ENCODE measurements at regions not wholly inside any gene's neighbourhood (a gene's known extent, or its start where the extent isn't known, plus 50 kb on each side); places are given as distances from the start of the nearest gene placed in this dataset.

DNA sequence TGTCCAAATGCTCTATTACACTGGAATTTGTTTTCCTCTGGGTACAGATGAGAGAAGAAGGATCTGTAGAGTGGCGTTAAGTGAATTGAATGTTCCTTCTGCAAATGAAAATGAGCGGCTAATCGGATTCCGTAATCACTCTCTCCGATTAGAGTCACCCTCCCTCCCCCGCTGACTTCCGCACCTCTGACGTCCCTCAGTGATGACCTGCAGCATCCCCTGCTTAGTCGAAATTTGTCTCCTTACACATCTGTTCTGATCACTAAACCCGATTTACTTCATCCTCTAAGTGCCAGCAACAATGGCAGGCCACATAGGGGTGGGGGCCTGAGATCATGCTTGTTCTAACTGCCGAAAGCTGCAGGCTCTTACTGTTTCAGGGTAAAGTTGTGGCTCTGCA, 378.7 kb downstream of the SEC16B start:
- Histone ChIP-seq H3K9me3 (ENCODE audit: insufficient read depth, low read depth) (no peaks in the 10 kb centered on the region), H2AFZ (no peak overlapping the region), H4K20me1 (ENCODE audit: insufficient read depth) (no peaks in the 10 kb centered on the region), H3K27ac (no peak overlapping the region), H3K9me2 (ENCODE audit: insufficient read depth) (no peaks in the 10 kb centered on the region), H3F3A (ENCODE audit: insufficient read depth, low read depth) (no peaks in the 10 kb centered on the region), H3K4me3 (no peak overlapping the region), H3K36me3 (ENCODE audit: low read depth) (no peaks in the 10 kb centered on the region), H3K79me2 (ENCODE audit: low read depth) (no peaks in the 10 kb centered on the region), H3K4me2 (no peak overlapping the region), H3K4me1 (replicated peaks; ENCODE audit: insufficient read depth) (peaks cover 3% of the 10 kb centered on the region; the same call in 1 of the 2 replicates), H3K27me3 (ENCODE audit: insufficient read depth, low read depth) (no peaks in the 10 kb centered on the region)
- no peak for DNase-seq
- CTCF ChIA-PET: no interaction called here
- POLR2A ChIA-PET (ENCODE audit: unreplicated experiment): no interaction called here
- TF ChIP-seq, protein P1, sequence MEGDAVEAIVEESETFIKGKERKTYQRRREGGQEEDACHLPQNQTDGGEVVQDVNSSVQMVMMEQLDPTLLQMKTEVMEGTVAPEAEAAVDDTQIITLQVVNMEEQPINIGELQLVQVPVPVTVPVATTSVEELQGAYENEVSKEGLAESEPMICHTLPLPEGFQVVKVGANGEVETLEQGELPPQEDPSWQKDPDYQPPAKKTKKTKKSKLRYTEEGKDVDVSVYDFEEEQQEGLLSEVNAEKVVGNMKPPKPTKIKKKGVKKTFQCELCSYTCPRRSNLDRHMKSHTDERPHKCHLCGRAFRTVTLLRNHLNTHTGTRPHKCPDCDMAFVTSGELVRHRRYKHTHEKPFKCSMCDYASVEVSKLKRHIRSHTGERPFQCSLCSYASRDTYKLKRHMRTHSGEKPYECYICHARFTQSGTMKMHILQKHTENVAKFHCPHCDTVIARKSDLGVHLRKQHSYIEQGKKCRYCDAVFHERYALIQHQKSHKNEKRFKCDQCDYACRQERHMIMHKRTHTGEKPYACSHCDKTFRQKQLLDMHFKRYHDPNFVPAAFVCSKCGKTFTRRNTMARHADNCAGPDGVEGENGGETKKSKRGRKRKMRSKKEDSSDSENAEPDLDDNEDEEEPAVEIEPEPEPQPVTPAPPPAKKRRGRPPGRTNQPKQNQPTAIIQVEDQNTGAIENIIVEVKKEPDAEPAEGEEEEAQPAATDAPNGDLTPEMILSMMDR (conservative IDR thresholded peaks at IDR 0.05): no peak
- TF ChIP-seq EZH2 (IDR thresholded peaks at IDR 0.05; ENCODE audit: low read depth): no peak
- intact Hi-C loops (cut with micrococcal nuclease; ENCODE audit: unreplicated experiment): no loop called here
- BruUV-seq (replicated peaks): no TSS peak

DNA sequence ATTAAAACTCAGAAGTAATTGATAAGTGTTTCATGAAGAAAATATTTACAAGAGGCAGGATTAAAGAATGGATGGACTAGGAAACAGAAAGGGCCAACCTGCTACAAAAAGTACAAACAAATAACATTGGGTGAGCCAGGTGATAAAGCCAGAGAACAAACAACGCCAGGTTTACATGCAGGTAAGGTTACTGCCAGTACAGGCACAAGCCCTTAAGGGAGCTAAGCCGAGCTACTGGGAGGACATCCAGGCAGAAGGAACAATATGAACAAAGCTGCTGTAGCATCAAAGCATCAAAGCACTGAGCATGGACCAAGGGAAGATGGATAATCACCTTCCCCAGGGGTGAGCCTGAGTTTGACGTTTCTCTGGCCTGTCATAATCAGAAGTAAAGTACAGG, 380.7 kb downstream of the SEC16B start:
- TF ChIP-seq, protein P1 (conservative IDR thresholded peaks at IDR 0.05): no peak
- DNase-seq: no peak
- ChIA-PET POLR2A (ENCODE audit: unreplicated experiment) (no interaction called here), CTCF (no interaction called here)
- Histone ChIP-seq H3K27ac (no peak overlapping the region), H3K9me3 (ENCODE audit: insufficient read depth, low read depth) (no peaks in the 10 kb centered on the region), H4K20me1 (ENCODE audit: insufficient read depth) (no peaks in the 10 kb centered on the region), H3K9me2 (ENCODE audit: insufficient read depth) (no peaks in the 10 kb centered on the region), H2AFZ (no peak overlapping the region), H3K4me3 (no peak overlapping the region), H3F3A (ENCODE audit: insufficient read depth, low read depth) (no peaks in the 10 kb centered on the region), H3K4me1 (replicated peaks; ENCODE audit: insufficient read depth) (peaks cover 15% of the 10 kb centered on the region), H3K4me2 (no peak overlapping the region), H3K79me2 (ENCODE audit: low read depth) (no peaks in the 10 kb centered on the region), H3K27me3 (ENCODE audit: insufficient read depth, low read depth) (no peaks in the 10 kb centered on the region), H3K36me3 (ENCODE audit: low read depth) (no peaks in the 10 kb centered on the region)
- BruUV-seq (replicated peaks): no TSS peak
- intact Hi-C loops (cut with micrococcal nuclease; ENCODE audit: unreplicated experiment): no loop called here

DNA sequence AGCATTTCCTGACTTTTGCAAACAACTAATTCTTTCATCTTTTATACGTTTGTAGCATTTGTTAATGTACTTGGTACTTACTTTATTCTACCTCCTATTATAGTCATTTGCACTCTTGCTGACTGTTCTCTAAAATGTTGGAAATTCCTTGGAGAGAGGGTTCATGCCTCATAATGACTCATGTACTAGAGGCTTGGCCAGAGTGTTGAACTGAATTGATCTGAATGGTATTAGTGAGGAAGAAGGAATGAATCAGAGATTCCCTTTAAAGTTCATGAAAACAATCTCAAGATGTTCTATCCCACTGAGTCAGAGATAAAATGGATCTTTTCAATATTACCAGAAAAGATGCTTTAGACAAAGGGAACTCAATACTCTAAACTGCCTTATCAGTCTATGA, 383.4 kb downstream of the SEC16B start:
- no peak for TF ChIP-seq EZH2 (IDR thresholded peaks at IDR 0.05; ENCODE audit: low read depth)
- TF ChIP-seq, protein P1 (conservative IDR thresholded peaks at IDR 0.05): no peak
- Histone ChIP-seq H3K4me3 (no peak overlapping the region), H3K9me3 (ENCODE audit: insufficient read depth, low read depth) (no peaks in the 10 kb centered on the region), H3K4me1 (replicated peaks; ENCODE audit: insufficient read depth) (peaks cover 15% of the 10 kb centered on the region), H3F3A (ENCODE audit: insufficient read depth, low read depth) (no peaks in the 10 kb centered on the region), H2AFZ (no peak overlapping the region), H3K79me2 (ENCODE audit: low read depth) (no peaks in the 10 kb centered on the region), H3K9me2 (ENCODE audit: insufficient read depth) (no peaks in the 10 kb centered on the region), H3K36me3 (ENCODE audit: low read depth) (no peaks in the 10 kb centered on the region), H3K27ac (no peak overlapping the region), H3K27me3 (ENCODE audit: insufficient read depth, low read depth) (no peaks in the 10 kb centered on the region), H3K4me2 (no peak overlapping the region), H4K20me1 (ENCODE audit: insufficient read depth) (no peaks in the 10 kb centered on the region)
- DNase-seq: no peak
- BruUV-seq (replicated peaks): no TSS peak
- ChIA-PET POLR2A (ENCODE audit: unreplicated experiment) (no interaction called here), CTCF (no interaction called here)
- intact Hi-C loops (cut with micrococcal nuclease; ENCODE audit: unreplicated experiment): no loop called here

All from PC-9 (cell line).